Activated CD4-positive, alpha-beta T cell treated with anti-CD3 and anti-CD28 coated beads, Interleukin-2, amount 10 ng/mL, durations not matched to agents 24 days and 14 days (primary cell): ENCODE measurements at regions not wholly inside any gene's neighbourhood (a gene's known extent, or its start where the extent isn't known, plus 50 kb on each side); places are given as distances from the start of the nearest gene placed in this dataset.
"Not testable (repeated sequence)": the region's sequence is repeated elsewhere in the genome, so short reads cannot be mapped to it uniquely, and the experiment has no call there.

Source experiments
- DNase-seq: peaks from one replicate; pipeline ENCODE4 v3.0.0; 2022
- H3K27ac Mint-ChIP-seq: one replicate; pipeline ENCODE4 v1.8.0; 2022; ENCODE audit warnings: mild to moderate bottlenecking, mixed read lengths
- H3K27me3 Mint-ChIP-seq: one replicate; pipeline ENCODE4 v1.8.0; 2022; ENCODE audit warnings: mixed read lengths
- H3K36me3 Mint-ChIP-seq: one replicate; pipeline ENCODE4 v1.8.0; 2022; ENCODE audit warnings: low read depth, mild to moderate bottlenecking, mixed read lengths
- H3K4me1 Mint-ChIP-seq: one replicate; pipeline ENCODE4 v1.8.0; 2021; ENCODE audit warnings: mixed read lengths
- H3K4me3 Mint-ChIP-seq: one replicate; pipeline ENCODE4 v1.8.0; 2022; ENCODE audit warnings: mild to moderate bottlenecking, moderate library complexity, mixed read lengths
- H3K9me3 Mint-ChIP-seq: one replicate; pipeline ENCODE4 v1.8.0; 2021; ENCODE audit warnings: mixed read lengths
- intact Hi-C: fragments of 100-400 bp; cut with micrococcal nuclease; formaldehyde crosslinking; loops from one replicate; pipeline ENCODE4 v1.15.1; 2023

- intact Hi-C loops = no loop called here
- no peaks in the 10 kb centered on the region for H3K4me1 Mint-ChIP-seq
- no peaks in the 10 kb centered on the region for H3K36me3 Mint-ChIP-seq
- no peak for DNase-seq
- H3K27me3 Mint-ChIP-seq = no peaks in the 10 kb centered on the region
- H3K27ac Mint-ChIP-seq = no peak overlapping the region
- H3K4me3 Mint-ChIP-seq = no peak overlapping the region
- H3K9me3 Mint-ChIP-seq = no peaks in the 10 kb centered on the region
Observed at GRCh38 chr6:55941702-55942101, 66.3 kb upstream of the BMP5 start.

- Mint-ChIP-seq H3K4me3 (no peak overlapping the region), H3K27me3 (no peaks in the 10 kb centered on the region), H3K27ac (no peak overlapping the region), H3K9me3 (no peaks in the 10 kb centered on the region), H3K36me3 (no peaks in the 10 kb centered on the region), H3K4me1 (no peaks in the 10 kb centered on the region)
- DNase-seq = no peak
- intact Hi-C loops = no loop called here
Observed at GRCh38 chr6:55937951-55938690, 62.7 kb upstream of the BMP5 start.

GRCh38 chr6:55937261-55937947 lies 62.0 kb upstream of the BMP5 start:
- Mint-ChIP-seq H3K4me3 (no peak overlapping the region), H3K9me3 (no peaks in the 10 kb centered on the region), H3K27ac (no peak overlapping the region), H3K36me3 (no peaks in the 10 kb centered on the region), H3K27me3 (no peaks in the 10 kb centered on the region), H3K4me1 (no peaks in the 10 kb centered on the region)
- DNase-seq = no peak
- intact Hi-C loops = no loop called here

GRCh38 chr6:55931101-55931500 lies 55.7 kb upstream of the BMP5 start:
- H3K9me3 Mint-ChIP-seq = no peaks in the 10 kb centered on the region
- no peaks in the 10 kb centered on the region for H3K27me3 Mint-ChIP-seq
- DNase-seq = no peak
- no peaks in the 10 kb centered on the region for H3K4me1 Mint-ChIP-seq
- H3K36me3 Mint-ChIP-seq = no peaks in the 10 kb centered on the region
- no peak overlapping the region for H3K4me3 Mint-ChIP-seq
- H3K27ac Mint-ChIP-seq = no peak overlapping the region
- intact Hi-C loops = no loop called here

- H3K9me3 Mint-ChIP-seq, H3K27me3 Mint-ChIP-seq, H3K27ac Mint-ChIP-seq, intact Hi-C loops, H3K36me3 Mint-ChIP-seq, H3K4me1 Mint-ChIP-seq, DNase-seq, H3K4me3 Mint-ChIP-seq: not testable (repeated sequence)
Observed at GRCh38 chr6:55927713-55928112, 52.3 kb upstream of the BMP5 start.

- Mint-ChIP-seq H3K4me3 (no peak overlapping the region), H3K36me3 (no peaks in the 10 kb centered on the region), H3K27me3 (no peaks in the 10 kb centered on the region), H3K4me1 (no peaks in the 10 kb centered on the region), H3K27ac (no peak overlapping the region), H3K9me3 (no peaks in the 10 kb centered on the region)
- intact Hi-C loops = no loop called here
- no peak for DNase-seq
Observed at GRCh38 chr6:55925292-55925691, 49.9 kb upstream of the BMP5 start.
